Astrocyte (in vitro differentiated cells and primary cell): ENCODE measurements at regions not wholly inside any gene's neighbourhood (a gene's known extent, or its start where the extent isn't known, plus 50 kb on each side); places are given as distances from the start of the nearest gene placed in this dataset.

ENCODE experiments used
- EZH2 ChIP-seq: IDR thresholded peaks from 2 replicates; pipeline ENCODE4 v1.6.1; 2012; ENCODE audit warnings: mild to moderate bottlenecking, low read length, inconsistent platforms; ENCODE audit not compliant: insufficient read depth
- TF ChIP-seq, protein P1 (sequence below): IDR thresholded peaks from 2 replicates; pipeline ENCODE4 v1.5.1; 2011; ENCODE audit warnings: low read depth, mild to moderate bottlenecking, inconsistent platforms, low read length, moderate library complexity; ENCODE audit not compliant: insufficient read depth

DNA sequence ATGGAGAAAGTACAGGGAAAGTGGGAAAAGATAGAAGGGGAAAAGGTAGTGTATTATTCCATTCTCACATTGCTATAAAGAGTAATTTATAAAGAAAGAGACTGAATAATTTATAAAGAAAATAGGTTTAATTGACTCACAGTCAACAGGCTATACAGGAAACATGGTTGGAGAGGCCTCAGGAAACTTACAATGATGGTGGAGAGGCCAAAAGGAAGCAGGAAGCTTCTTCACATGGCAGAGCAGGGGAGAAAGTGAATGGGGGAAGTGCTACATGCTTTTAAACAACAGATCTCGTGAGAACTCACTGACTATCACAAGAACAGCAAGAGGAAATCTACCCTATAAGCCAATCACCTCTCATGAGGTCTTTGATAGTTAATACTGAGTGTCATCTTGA lies 725.0 kb upstream of the FLRT2 start:
- TF ChIP-seq, protein P1, sequence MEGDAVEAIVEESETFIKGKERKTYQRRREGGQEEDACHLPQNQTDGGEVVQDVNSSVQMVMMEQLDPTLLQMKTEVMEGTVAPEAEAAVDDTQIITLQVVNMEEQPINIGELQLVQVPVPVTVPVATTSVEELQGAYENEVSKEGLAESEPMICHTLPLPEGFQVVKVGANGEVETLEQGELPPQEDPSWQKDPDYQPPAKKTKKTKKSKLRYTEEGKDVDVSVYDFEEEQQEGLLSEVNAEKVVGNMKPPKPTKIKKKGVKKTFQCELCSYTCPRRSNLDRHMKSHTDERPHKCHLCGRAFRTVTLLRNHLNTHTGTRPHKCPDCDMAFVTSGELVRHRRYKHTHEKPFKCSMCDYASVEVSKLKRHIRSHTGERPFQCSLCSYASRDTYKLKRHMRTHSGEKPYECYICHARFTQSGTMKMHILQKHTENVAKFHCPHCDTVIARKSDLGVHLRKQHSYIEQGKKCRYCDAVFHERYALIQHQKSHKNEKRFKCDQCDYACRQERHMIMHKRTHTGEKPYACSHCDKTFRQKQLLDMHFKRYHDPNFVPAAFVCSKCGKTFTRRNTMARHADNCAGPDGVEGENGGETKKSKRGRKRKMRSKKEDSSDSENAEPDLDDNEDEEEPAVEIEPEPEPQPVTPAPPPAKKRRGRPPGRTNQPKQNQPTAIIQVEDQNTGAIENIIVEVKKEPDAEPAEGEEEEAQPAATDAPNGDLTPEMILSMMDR: no peak
- no peak for TF ChIP-seq EZH2
